ENCODE measurements at regions not wholly inside any gene's neighbourhood (a gene's known extent, or its start where the extent isn't known, plus 50 kb on each side); places are given as distances from the start of the nearest gene placed in this dataset.

DNA sequence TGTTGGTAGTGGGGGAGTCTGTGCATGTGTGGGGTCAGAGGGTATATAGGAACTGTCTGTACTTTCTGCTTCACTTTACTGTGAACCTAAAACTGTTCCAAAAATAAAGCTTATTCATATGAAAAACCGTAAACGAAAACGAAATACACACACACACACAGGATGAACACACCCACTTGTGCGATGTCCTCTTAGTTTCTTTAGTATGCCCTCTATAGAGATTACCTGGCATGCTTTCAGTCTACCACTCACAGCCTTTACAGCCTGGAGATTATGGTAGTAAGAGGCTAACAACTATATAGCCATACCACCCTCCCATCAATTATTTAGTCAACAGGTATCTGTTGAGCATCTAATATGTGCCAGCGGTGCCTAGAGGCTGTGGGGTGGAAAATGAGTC lies 60.0 kb upstream of the UBE3A start:
- H3K4me3 Mint-ChIP-seq: no peak overlapping the region
- no peak for DNase-seq

DNA sequence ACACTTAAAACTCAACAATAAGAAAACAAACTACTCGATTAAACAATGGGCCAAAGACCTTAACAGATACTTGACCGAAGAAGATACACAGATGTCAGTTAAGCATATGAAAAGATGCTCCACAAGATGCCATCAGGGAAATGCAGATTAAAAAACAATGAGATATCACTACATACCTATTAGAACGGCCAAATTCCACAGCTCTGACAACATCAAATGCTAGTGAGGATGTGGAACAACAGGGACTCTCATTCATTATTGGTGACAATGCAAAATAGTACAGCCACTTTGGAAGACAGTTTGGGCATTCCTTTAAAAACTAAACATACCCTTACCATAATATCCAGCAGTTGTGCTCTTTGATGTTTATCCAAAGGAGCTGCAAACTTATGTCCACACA lies 59.1 kb upstream of the UBE3A start:
- Histone ChIP-seq H3K27ac (ENCODE audit: low read depth in 1 of 2, low read length in 2 of 2) (no peak overlapping the region), H3K4me1 (ENCODE audit: control insufficient read depth in 1 of 2, insufficient read depth in 2 of 2, low read length in 2 of 2) (no peaks in the 10 kb centered on the region), H3K27me3 (ENCODE audit: control insufficient read depth in 2 of 2, insufficient read depth in 2 of 2, low read length in 2 of 2) (no peaks in the 10 kb centered on the region), H3K4me2 (replicated peaks; ENCODE audit: extremely low read depth, low read length, poor library complexity, severe bottlenecking) (no peak overlapping the region), H3K9me3 (replicated peaks in 1 of 2; ENCODE audit: control insufficient read depth in 1 of 2, insufficient read depth in 1 of 2, low read length in 2 of 2) (peaks cover 3 to 19% of the 10 kb centered on the region in 2 donors), H2AFZ (ENCODE audit: insufficient read depth, low read depth, low read length, poor library complexity, severe bottlenecking) (no peak overlapping the region), H3K79me2 (ENCODE audit: insufficient read depth, low read length) (no peaks in the 10 kb centered on the region), H4K20me1 (ENCODE audit: insufficient read depth, low read length) (no peaks in the 10 kb centered on the region), H3K9ac (ENCODE audit: insufficient read depth, low read length, poor library complexity, severe bottlenecking) (no peak overlapping the region), H3K4me3 (replicated peaks in 1 of 3; ENCODE audit: low read depth in 2 of 3, low read length in 3 of 3) (no peak overlapping the region), H3K36me3 (replicated peaks in 1 of 2; ENCODE audit: control insufficient read depth in 1 of 2, insufficient read depth in 2 of 2, low read length in 2 of 2) (no peaks in the 10 kb centered on the region)
- H3K27me3 Mint-ChIP-seq (ENCODE audit: low read depth in 3 of 3): peaks cover 0 to 1% (median 0%) of the 10 kb centered on the region in 3 donors
- DNase-seq: no peak
- no peak overlapping the region for H3K27ac Mint-ChIP-seq
- TF ChIP-seq, protein P1, sequence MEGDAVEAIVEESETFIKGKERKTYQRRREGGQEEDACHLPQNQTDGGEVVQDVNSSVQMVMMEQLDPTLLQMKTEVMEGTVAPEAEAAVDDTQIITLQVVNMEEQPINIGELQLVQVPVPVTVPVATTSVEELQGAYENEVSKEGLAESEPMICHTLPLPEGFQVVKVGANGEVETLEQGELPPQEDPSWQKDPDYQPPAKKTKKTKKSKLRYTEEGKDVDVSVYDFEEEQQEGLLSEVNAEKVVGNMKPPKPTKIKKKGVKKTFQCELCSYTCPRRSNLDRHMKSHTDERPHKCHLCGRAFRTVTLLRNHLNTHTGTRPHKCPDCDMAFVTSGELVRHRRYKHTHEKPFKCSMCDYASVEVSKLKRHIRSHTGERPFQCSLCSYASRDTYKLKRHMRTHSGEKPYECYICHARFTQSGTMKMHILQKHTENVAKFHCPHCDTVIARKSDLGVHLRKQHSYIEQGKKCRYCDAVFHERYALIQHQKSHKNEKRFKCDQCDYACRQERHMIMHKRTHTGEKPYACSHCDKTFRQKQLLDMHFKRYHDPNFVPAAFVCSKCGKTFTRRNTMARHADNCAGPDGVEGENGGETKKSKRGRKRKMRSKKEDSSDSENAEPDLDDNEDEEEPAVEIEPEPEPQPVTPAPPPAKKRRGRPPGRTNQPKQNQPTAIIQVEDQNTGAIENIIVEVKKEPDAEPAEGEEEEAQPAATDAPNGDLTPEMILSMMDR (IDR thresholded peaks at IDR 0.05): no peak
- intact Hi-C loops (cut with micrococcal nuclease): no loop called here
- H3K36me3 Mint-ChIP-seq: no peaks in the 10 kb centered on the region
- H3K4me1 Mint-ChIP-seq: no peaks in the 10 kb centered on the region
- H3K9me3 Mint-ChIP-seq: peaks cover 2 to 18% (median 8%) of the 10 kb centered on the region in 7 donors
- WGBS (ENCODE audit: insufficient coverage): 100% methylated on average over 1 of the region's 3 CpGs
- H3K4me3 Mint-ChIP-seq: no peak overlapping the region

More for the DNA sequence above, 60.0 kb upstream of the UBE3A start:
- Histone ChIP-seq H3K4me1 (ENCODE audit: control insufficient read depth in 1 of 2, insufficient read depth in 2 of 2, low read length in 2 of 2) (no peaks in the 10 kb centered on the region), H3K4me2 (replicated peaks; ENCODE audit: extremely low read depth, low read length, poor library complexity, severe bottlenecking) (no peak overlapping the region), H3K9me3 (replicated peaks in 1 of 2; ENCODE audit: control insufficient read depth in 1 of 2, insufficient read depth in 1 of 2, low read length in 2 of 2) (peaks cover 3 to 12% of the 10 kb centered on the region in 2 donors), H3K27me3 (ENCODE audit: control insufficient read depth in 2 of 2, insufficient read depth in 2 of 2, low read length in 2 of 2) (no peaks in the 10 kb centered on the region), H3K4me3 (replicated peaks in 1 of 3; ENCODE audit: low read depth in 2 of 3, low read length in 3 of 3) (no peak overlapping the region), H3K9ac (ENCODE audit: insufficient read depth, low read length, poor library complexity, severe bottlenecking) (no peak overlapping the region), H4K20me1 (ENCODE audit: insufficient read depth, low read length) (no peaks in the 10 kb centered on the region), H3K27ac (ENCODE audit: low read depth in 1 of 2, low read length in 2 of 2) (no peak overlapping the region), H2AFZ (ENCODE audit: insufficient read depth, low read depth, low read length, poor library complexity, severe bottlenecking) (no peak overlapping the region), H3K36me3 (replicated peaks in 1 of 2; ENCODE audit: control insufficient read depth in 1 of 2, insufficient read depth in 2 of 2, low read length in 2 of 2) (no peaks in the 10 kb centered on the region), H3K79me2 (ENCODE audit: insufficient read depth, low read length) (no peaks in the 10 kb centered on the region)
- TF ChIP-seq, protein P1 (IDR thresholded peaks at IDR 0.05): no peak
- H3K9me3 Mint-ChIP-seq: peaks cover 2 to 15% (median 8%) of the 10 kb centered on the region in 7 donors
- H3K4me1 Mint-ChIP-seq: no peaks in the 10 kb centered on the region
- H3K27ac Mint-ChIP-seq: no peak overlapping the region
- H3K36me3 Mint-ChIP-seq: no peaks in the 10 kb centered on the region
- intact Hi-C loops (cut with micrococcal nuclease): no loop called here
- no CpG with 5 or more reads among the region's 5 CpGs for WGBS (ENCODE audit: insufficient coverage)
- peaks cover 0 to 1% (median 0%) of the 10 kb centered on the region in 3 donors for H3K27me3 Mint-ChIP-seq (ENCODE audit: low read depth in 3 of 3)

All from CD14-positive monocyte (primary cell).